Stimulated activated CD8-positive, alpha-beta memory T cell treated with anti-CD3 and anti-CD28 coated beads, Interleukin-2, amount 100 ng/mL, for 48 hours (primary cell): ENCODE measurements at regions not wholly inside any gene's neighbourhood (a gene's known extent, or its start where the extent isn't known, plus 50 kb on each side); places are given as distances from the start of the nearest gene placed in this dataset.

Experiments used
- DNase-seq, 2 donors: peaks; one replicate each; pipeline ENCODE4 v3.0.0-alpha.2; 2020; ENCODE audit warnings: low read depth in 2 of 2

GRCh38 chr4:116872941-116873340, 212.4 kb downstream of the TRAM1L1 start:
- DNase-seq, result no peak

- no peak for DNase-seq
Measured at GRCh38 chr4:116872308-116872707, 213.1 kb downstream of the TRAM1L1 start.

- DNase-seq, result no peak
Measured at GRCh38 chr4:116870686-116871085, 214.7 kb downstream of the TRAM1L1 start.

GRCh38 chr4:116866106-116866505, 219.3 kb downstream of the TRAM1L1 start:
- DNase-seq, result no peak

GRCh38 chr4:116862592-116862991, 222.8 kb downstream of the TRAM1L1 start:
- DNase-seq, result no peak

- no peak for DNase-seq
Measured at GRCh38 chr4:116860891-116861290, 224.5 kb downstream of the TRAM1L1 start.

GRCh38 chr4:116849620-116850019, 235.8 kb downstream of the TRAM1L1 start:
- no peak for DNase-seq

- no peak for DNase-seq
Measured at GRCh38 chr4:116847616-116848015, 237.8 kb downstream of the TRAM1L1 start.

- DNase-seq, result no peak
Measured at GRCh38 chr4:116839826-116840225, 245.6 kb downstream of the TRAM1L1 start.

GRCh38 chr4:116838609-116839008, 246.8 kb downstream of the TRAM1L1 start:
- DNase-seq, result no peak

- no peak for DNase-seq
Measured at GRCh38 chr4:116829187-116829586, 256.2 kb downstream of the TRAM1L1 start.

GRCh38 chr4:116824172-116824571, 261.2 kb downstream of the TRAM1L1 start:
- no peak for DNase-seq

- no peak for DNase-seq
Measured at GRCh38 chr4:116811730-116812129, 273.6 kb downstream of the TRAM1L1 start.

GRCh38 chr4:116796022-116796421, 289.4 kb downstream of the TRAM1L1 start:
- DNase-seq, result no peak

- no peak for DNase-seq
Measured at GRCh38 chr4:116788723-116789122, 296.7 kb downstream of the TRAM1L1 start.

- no peak for DNase-seq
Measured at GRCh38 chr4:116755051-116755450, 330.3 kb downstream of the TRAM1L1 start.

GRCh38 chr4:116752027-116752426, 333.3 kb downstream of the TRAM1L1 start:
- no peak for DNase-seq

- DNase-seq, result no peak
Measured at GRCh38 chr4:116736756-116737155, 348.6 kb downstream of the TRAM1L1 start.

- DNase-seq, result no peak
Measured at GRCh38 chr4:116734178-116734577, 351.2 kb downstream of the TRAM1L1 start.

GRCh38 chr4:116733370-116733769, 352.0 kb downstream of the TRAM1L1 start:
- DNase-seq, result no peak

- DNase-seq, result no peak
Measured at GRCh38 chr4:116726523-116726922, 358.9 kb downstream of the TRAM1L1 start.

GRCh38 chr4:116724249-116724648, 361.1 kb downstream of the TRAM1L1 start:
- no peak for DNase-seq

- no peak for DNase-seq
Measured at GRCh38 chr4:116705466-116705865, 379.9 kb downstream of the TRAM1L1 start.

- no peak for DNase-seq
Measured at GRCh38 chr4:116702949-116703348, 382.4 kb downstream of the TRAM1L1 start.

- DNase-seq, result no peak
Measured at GRCh38 chr4:116688536-116688935, 396.8 kb downstream of the TRAM1L1 start.
